GM18951 (cell line): ENCODE measurements at regions not wholly inside any gene's neighbourhood (a gene's known extent, or its start where the extent isn't known, plus 50 kb on each side); places are given as distances from the start of the nearest gene placed in this dataset.
"Not testable (repeated sequence)": the region's sequence is repeated elsewhere in the genome, so short reads cannot be mapped to it uniquely, and the experiment has no call there.

ENCODE experiments used
- POLR2A ChIP-seq: IDR thresholded peaks from 4 replicates; pipeline ENCODE4 v1.6.1; 2011; ENCODE audit warnings: mild to moderate bottlenecking; ENCODE audit not compliant: insufficient read length, insufficient read depth; ENCODE audit errors: extremely low read depth
- in situ Hi-C: fragments of 300-500 bp; cut with MboI; formaldehyde crosslinking; loops from one replicate; pipeline ENCODE4 v1.12.0; 2022; ENCODE audit warnings: low sequenced_read_pairs, mixed read lengths, inconsistent platforms; ENCODE audit not compliant: unreplicated experiment

DNA sequence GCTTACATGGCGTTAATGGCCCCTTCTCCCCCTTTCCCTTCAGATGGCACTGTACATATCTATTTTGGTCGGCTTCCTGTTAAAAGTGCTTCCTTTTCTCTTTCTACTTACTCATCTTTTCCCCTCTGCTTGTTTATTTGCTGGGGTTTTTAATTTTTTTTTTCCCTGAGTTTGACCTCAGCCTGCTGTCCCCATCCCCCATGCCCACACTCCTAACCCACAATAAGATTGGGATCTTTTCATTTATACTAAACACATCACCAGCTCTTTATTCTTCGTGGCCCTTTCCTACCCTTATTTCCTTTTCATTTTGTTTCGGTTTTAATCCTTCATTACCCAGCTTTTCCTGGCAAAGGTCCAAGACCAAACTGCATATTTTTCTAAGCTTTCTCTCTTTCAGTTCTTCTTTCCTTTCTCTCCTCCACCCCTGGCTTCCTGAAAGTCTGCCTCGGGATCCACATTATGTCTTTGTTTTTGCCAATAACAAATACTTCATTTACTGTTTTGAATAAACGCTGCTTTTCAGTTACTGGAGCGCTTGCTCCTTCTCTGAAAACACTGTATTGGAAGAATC, 152.0 kb upstream of the USP9X start:
- in situ Hi-C loops = no loop called here

DNA sequence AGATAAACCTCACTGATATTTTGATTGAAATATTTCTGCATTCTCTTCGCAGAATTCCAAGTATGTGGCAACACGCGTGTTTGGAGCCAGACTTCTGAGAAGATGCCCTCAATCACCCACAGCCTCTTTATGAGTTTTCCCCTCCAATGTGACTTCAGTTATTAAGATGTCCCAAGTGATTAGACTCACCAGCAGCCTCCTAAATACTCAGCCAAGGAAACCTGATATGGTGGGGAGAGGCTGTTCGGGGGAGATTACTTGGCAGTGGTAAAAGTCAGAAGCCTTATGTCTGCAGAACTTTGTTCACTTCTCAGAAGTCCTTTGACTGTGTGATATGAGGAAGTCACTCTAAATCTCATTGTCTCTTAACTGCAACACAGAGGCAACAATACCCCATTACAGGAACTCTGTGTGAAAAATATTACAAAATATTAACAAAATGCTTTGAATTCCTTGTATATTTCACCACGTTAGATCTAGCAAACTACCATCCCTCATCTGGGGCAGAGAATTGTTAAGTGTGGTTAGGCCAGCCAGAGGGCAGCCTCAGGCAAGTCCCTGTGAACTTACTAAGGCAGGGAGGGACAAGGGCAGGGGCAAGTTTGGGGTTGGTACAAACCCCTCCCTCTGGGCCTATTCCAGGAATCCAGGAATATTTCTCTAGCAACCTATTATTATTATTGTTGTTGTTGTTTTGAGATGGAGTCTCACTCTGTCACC, 151.4 kb upstream of the USP9X start:
- in situ Hi-C loops = no loop called here
- TF ChIP-seq POLR2A = no peak

More for the DNA sequence above, 152.0 kb upstream of the USP9X start:
- TF ChIP-seq POLR2A = no peak

DNA sequence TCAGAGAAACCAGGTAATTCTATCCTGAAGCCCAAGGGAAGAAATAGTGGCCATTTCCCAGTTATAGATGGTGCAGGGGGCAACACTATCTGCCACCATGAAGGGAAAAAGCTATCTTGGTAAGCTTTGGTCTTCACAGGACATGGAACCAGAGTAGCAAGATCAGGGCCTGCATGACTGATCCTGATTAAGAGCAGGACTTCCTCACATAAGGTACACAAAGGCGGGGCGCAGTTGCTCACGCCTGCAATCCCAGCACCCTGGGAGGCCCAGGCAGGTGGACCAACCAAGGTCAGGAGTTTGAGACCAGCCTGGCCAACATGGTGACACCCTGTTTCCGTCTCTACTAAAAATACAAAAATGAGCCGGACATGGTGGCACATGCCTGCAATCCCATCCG, 148.4 kb upstream of the USP9X start:
- TF ChIP-seq POLR2A = no peak
- in situ Hi-C loops = no loop called here

DNA sequence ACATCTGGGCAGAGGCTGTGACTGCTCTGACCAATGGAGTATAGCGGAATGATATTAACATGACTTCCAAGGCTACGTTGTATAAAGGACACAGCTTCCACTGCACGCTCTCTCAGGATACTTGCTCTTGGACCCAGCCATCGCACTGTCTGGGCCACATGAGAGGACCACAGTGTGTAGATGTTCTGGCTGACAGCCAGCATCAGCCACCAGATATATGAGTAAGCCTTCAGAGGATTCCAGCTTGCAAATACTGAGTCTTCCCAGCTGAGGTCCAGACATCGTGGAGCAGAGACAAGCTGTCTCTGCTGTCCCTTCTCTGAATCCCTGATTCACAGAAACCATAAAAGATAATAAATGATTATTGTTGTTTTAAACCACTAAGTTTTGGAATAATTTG, 146.8 kb upstream of the USP9X start:
- no peak for TF ChIP-seq POLR2A
- in situ Hi-C loops = no loop called here

DNA sequence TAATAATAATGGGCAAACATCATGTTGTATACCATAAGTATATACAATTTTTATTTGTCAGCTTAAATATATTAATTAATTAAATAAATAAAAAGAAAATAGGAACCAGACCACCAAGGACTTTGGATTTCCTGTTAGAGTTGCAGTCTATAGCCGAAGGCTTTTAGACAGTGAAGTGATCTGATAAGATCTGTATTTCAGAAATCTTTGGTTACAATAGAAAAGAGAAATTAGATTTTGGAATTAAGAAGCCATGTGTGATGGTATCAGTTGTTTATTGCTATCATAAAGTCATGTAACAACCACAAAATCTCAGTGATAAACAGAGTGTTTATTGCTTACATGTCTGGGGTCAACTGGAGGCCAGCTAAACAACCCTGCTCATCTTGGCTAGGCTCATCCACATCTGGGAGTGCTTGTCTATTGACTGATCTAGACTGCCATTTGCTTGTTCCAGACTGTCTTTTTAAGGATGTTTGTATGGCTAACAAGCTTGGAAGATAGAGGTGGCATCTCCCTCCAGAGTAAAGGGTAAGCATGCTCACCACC, 142.1 kb upstream of the USP9X start:
- in situ Hi-C loops = no loop called here
- TF ChIP-seq POLR2A = no peak

DNA sequence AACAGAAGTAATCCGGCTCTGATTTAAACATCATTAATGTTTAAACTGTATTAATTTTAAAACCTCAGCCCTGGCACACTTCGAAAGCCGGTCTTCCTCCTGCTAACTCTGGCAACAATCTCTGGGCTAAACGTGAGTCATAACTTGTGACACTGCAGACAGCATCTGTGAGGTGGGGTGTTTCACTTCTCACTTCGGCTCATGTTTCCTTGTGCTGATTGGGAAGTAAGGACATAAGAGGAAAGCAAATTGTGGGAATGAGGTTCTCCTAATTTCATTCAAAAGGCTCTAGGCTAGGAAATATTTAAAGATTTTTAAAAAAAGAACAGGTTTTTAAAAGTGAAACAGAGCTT, 139.9 kb upstream of the USP9X start:
- in situ Hi-C loops = no loop called here
- no peak for TF ChIP-seq POLR2A

DNA sequence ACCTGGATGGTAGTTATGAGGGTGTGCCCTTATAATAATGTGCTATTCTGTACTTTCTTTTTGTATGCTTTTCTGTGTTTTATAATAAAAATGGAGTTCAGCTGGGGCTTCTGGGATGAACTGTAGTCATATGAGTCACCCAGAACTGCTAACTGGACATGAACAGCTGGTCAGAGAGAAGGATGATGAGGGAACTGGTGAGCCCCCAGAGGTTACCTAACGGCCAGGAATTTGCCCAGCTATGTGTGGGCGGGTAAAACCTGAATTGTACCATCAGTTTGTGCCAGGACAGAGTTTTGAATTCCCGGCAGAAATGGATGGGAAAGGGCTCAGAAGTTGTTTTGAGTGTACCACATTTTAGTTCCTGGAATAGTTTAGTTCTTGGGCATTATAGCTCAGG, 138.0 kb upstream of the USP9X start:
- no peak for TF ChIP-seq POLR2A
- in situ Hi-C loops = no loop called here

DNA sequence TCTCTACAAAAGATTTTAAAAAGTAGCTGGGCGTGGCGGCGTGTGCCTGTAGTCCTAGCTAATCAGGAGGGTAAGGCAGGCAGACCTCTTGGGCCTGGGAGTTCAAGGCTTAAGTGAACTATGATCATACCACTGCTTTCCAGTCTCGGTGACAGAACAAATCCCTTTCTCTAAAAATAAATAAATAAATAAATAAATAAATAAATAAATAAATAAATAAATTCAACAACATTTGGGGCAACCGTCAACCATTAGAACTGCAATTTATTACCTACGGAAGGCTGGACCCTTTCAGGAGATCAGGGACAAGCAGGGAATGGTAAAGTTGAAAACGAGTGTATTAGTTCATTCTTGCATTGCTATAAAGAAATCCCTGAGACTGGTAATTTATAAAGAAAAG, 136.2 kb upstream of the USP9X start:
- in situ Hi-C loops = no loop called here
- no peak for TF ChIP-seq POLR2A

DNA sequence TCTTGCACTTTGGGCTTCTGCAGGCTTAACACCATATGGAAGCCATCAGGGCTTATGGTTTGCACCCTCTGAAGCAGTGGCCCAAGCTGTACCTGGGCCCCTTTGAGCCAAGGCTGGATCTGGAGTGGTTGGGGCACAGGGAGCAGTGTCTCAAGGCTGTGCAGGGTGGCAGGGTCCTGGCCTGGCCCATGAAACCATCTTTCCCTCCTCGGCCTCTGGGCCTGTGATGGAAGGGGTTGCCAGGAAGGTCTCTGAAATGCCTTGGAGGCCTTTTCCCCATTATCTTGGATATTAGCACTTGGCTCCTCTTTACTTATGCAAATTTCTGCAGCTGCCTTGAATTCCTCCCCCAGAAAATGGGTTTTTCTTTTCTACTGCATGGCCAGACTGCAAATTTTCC, 134.7 kb upstream of the USP9X start:
- in situ Hi-C loops = no loop called here

DNA sequence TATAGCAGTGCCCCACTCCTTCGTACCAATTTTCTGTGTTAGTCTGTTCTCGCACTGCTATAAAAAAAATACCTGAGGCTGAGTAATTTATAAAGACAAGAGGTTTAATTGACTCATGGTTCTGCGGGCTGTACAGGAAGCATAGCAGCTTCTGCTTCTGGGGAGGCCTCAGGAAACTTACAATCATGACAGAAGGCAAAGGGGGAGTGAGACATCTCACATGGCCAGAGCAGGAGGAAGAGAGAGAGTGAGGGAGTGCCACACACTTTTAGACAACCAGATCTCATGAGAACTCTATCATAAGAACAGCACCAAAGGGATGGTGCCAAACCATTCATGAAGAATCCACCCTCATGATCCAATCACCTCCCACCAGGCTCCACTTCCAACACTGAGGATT, 133.8 kb upstream of the USP9X start:
- in situ Hi-C loops = not testable (repeated sequence)

More for the DNA sequence above, 134.7 kb upstream of the USP9X start:
- no peak for TF ChIP-seq POLR2A

DNA sequence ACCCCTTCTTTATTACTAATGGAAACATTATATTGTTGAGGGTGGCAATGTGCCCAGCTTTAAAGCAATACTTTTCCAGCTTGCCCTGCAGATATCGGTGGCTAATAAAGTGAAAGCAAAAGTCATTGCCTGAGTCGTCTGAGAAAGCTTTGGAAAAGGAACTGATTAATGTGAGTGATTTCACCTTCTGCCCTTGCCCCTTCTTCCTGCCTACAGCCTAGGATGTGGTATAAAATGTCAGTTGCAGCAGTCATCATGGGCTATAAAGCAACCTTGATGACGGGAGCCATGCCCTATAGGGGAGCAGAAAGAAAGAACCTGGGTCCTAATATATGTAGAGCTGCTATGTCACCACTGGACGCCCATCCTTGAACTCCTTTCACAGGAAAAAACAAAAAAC, 132.4 kb upstream of the USP9X start:
- TF ChIP-seq POLR2A = no peak
- in situ Hi-C loops = no loop called here

DNA sequence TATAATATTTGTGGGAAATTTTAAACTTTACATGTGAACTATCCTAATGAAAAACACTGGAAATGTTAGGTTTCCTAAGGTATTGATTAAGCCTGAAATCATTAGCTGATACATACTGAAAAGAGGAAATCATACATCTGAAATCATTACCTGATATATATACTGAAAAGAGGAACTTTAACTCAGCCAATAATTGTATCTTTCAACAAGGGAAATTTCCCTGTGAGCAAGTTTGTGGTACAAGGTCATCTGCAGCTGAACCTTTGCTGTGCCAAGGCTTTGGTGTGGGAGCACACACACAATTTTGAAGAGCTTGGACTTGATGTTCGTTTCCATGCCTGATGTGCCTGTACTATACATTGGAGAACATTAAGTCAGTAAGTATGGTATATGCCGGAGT, 131.9 kb upstream of the USP9X start:
- no peak for TF ChIP-seq POLR2A

DNA sequence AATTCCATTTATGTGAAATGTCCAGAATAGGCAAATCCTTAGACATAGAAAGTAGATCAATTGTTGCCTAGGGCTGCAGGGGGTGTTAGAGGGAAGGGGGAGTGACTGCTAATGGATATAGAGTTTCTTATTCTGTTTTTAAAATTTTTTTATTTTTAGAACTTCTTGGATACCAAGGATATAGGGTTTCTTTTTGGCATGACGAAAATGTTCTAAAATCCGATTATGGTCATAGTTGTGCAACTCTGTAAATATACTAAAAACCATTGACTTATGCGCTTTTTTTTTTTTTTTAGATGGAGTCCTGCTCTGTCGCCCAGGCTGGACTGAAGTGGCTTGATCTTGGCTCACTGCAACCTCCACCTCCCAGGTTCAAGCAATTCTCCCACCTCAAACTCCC, 125.2 kb upstream of the USP9X start:
- TF ChIP-seq POLR2A = no peak
- in situ Hi-C loops = no loop called here

More for the DNA sequence above, 131.9 kb upstream of the USP9X start:
- in situ Hi-C loops = no loop called here

DNA sequence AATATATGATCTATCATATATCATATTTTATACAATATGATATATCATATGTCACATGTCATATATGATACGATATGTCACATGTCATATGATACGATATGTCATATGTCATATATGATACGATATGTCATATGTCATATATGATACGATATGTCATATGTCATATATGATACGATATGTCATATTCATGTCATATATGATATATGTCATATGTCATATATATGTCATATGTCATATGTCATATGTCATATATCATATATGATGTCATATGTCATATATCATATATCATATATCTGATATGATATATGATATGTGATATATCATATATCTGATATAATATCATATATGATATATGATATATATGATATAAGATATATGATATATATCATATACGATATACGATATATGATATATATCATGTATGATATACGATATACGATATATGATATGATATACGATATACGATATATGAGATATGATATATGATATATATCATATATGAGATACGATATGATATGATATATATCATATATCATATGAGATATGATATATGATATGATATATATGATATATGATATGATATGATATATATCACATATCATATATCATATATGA, 122.3 kb upstream of the USP9X start:
- TF ChIP-seq POLR2A = no peak
- in situ Hi-C loops = no loop called here
